Fibroblast of skin of right quadriceps (primary cell): ENCODE measurements at regions not wholly inside any gene's neighbourhood (a gene's known extent, or its start where the extent isn't known, plus 50 kb on each side); places are given as distances from the start of the nearest gene placed in this dataset.

Experiments
- DNase-seq: peaks from one replicate; pipeline ENCODE4 v3.0.0-alpha.2; 2013

DNA sequence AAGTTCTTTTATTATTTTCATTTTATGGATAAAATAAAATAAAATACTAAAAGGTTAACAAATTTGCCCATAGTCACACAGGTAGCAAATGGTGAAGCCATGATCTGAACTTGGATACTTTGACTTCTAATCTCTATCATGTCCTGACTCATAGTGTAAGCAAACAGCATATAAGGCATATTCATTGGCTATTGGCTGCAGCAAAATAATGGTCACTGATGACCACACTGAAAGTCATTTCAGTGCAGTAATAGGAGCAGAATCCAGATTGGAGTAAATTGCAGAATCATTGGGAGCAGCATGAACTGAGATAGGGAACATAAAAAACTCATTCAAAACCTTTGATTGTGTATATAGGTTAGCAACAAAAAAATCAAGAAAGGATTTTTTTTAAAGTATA is 262.9 kb downstream of the PLA2G4A start:
- no peak for DNase-seq

DNA sequence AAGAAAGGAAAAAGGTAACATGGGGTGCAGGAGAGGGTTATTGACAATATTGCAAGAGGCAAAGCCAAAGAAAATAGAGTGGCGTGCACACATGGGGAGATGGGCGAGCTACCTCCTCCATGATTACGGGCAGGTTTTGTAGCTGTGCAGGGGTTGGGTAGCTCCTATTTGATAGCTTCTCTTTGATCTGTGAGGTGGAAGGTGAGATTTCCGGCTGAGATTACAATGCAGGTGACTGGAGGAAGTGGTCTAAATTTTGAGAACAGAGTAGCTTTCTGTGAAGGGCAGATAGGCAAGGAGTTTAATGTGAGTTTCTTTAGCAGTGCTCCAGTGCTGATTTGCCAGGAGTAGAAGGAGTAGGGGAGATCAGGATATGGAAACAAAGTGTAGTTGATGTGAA is 263.4 kb downstream of the PLA2G4A start:
- no peak for DNase-seq

DNA sequence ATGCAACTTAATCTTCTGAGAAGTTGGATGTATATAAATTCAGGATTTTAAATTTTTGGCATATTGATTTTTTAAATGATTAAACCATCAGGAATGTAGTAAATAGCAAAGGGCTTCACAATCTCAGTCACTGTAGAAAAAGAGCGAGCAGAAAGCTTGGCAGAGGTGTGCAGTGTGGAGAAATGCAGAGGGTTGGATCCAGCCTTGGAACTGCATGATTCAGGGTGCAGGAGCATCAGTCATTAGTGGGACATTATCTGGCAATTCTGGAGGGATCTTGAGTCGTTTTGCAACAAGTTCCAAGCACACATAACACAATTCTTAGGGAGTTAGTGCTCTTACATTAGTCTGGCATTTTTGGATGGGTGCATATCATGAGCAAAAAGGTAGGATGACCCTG is 267.9 kb downstream of the PLA2G4A start:
- DNase-seq, result no peak

- no peak for DNase-seq
These were observed 281.6 kb downstream of the PLA2G4A start for GRCh38 chr1:187110351-187110750.

GRCh38 chr1:187114792-187115191 is 286.0 kb downstream of the PLA2G4A start:
- DNase-seq, result peak; percentile 1

GRCh38 chr1:187121661-187122060 is 292.9 kb downstream of the PLA2G4A start:
- no peak for DNase-seq

DNA sequence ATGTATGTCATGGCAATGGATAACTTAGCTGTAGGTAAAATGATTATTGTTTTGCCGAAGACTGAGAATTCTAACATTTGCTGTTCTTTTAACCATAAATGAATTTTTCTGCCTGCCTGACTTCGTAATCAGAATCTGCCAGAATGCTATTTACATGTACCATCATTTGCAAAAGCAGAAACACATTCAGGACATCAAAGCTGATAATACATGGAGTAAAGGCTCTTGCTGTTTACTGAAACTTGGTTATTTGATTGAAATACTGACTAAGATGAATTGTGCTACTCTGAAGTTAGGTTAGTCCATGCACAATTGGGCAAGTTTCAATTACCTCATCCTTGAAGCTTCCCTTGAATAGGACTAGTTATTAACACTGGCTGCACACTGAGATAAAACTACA is 293.8 kb downstream of the PLA2G4A start:
- no peak for DNase-seq

GRCh38 chr1:187129132-187129531 is 300.4 kb downstream of the PLA2G4A start:
- no peak for DNase-seq

- DNase-seq, result no peak
These were observed 315.0 kb downstream of the PLA2G4A start for GRCh38 chr1:187143783-187144182.

DNA sequence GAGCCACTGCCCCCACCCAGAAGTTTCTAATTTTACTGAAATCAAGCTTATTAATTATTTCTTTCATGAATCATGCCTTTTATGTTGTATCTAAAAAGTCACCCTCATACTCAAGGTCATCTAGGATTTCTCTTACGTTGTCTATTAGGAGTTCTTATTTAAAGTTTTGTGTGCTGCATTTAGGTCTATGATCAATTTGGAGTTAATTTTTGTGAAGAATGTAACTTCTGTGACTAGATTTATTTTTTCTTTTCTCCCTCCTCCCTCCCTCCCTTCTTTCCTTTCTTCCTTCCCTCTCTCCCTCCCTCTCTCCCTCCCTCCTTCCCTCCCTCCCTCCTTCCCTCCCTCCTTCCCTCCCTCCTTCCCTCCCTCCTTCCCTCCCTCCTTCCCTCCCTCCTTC is 317.6 kb downstream of the PLA2G4A start:
- DNase-seq, result no peak

DNA sequence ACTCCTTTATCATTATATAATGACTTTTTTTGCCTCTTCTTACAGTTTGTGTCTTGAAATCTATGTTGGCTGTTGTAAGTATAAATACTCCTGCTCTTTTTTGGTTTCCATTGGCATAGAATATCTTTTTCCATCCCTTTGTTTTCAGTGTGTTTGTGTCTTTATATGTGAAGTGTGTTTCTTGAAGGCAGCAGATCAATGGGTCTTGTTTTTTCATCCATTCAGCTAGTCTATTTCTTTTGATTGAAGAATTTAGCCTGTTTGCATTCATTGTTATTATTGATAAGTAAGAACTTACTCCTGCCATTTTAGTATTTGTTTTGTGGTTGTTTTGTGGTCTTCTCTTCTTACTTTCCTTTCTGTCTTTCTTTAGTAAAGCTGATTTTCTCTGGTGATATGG is 322.8 kb downstream of the PLA2G4A start:
- DNase-seq, result no peak

GRCh38 chr1:187153047-187153446 is 324.3 kb downstream of the PLA2G4A start:
- DNase-seq, result no peak

DNA sequence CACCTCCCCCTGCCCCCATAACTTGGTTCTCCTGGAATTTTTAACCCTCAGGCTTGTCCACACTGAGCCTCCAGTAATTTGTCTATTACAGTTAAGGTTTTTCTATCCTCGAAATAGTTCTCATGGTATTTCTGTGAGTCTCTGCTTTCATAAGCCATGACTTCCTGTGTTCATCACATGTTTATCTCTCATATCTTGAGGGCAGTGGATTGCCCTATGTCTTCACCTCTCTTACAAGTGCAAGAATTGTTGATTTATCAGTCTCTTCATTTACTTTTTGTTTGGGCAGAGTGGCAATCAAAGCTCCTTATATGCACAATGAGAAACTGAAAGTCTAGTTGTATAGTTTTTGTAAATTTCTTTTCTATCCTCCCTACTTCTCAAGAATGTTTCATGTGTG is 328.4 kb downstream of the PLA2G4A start:
- no peak for DNase-seq

DNA sequence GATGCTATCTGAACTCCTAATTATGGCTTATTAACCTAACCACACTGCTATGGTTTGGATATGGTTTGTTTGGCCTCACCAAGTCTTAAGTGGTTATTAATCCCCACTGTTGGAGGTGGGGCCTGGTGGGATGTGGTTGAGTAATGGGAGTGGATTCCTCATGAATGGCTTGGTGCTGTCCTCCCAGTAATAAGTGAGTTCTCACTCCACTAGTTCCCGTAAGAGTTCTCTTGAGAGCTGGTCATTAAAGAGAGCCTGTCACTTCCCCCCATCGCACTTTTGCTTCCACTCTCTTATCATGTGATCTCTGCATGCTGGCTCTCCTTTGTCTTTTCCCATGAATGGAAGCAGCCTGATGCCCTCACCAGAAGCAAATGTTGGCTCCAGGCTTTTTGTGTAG is 328.8 kb downstream of the PLA2G4A start:
- DNase-seq, result peak; percentile 4

- DNase-seq, result no peak
These were observed 338.8 kb downstream of the PLA2G4A start for GRCh38 chr1:187167555-187167954.

- DNase-seq, result no peak
These were observed 339.5 kb downstream of the PLA2G4A start for GRCh38 chr1:187168297-187168696.

DNA sequence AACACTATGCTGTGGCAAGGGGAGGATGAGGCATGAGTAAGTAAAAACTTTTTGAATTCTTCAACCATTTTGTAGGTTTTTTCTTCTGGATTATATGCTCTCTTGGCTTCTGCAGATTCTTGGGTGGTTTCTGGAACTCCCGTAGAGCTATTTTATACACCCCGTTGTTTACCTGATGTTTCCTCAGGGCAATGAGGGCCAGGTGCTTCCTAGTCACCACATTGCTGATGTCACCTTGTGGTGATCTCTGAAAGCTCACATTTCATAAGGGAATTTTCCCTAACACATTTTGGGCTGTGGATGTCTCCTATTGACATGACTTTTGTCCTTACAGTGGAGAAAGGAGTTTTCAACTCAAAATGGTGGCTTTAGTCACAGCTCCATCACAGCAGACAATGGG is 356.6 kb downstream of the PLA2G4A start:
- DNase-seq, result no peak

- no peak for DNase-seq
These were observed 368.9 kb downstream of the PLA2G4A start for GRCh38 chr1:187197685-187198084.

DNA sequence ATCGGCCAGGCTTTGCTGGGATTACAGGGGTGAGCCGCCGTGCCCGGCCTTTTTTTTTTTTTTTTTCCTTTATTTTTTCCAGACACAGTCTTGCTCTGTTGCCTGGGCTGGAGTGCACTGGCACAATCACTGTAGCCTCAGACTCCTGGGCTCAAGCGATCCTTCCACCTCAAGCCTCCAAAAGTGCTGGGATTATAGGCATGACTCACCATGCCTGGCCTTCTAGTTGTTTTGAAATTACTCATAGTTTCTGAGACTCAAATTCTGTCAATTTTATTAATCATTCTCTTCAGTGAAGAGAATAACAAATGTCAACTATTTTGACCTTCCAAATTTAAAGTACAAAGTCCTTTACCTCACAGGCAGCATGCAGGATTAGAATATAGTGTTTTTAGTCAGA is 374.5 kb downstream of the PLA2G4A start:
- DNase-seq, result peak; percentile 68

GRCh38 chr1:187212377-187212776 is 383.6 kb downstream of the PLA2G4A start:
- DNase-seq, result no peak

- DNase-seq, result peak; percentile 40
These were observed 397.6 kb downstream of the PLA2G4A start for GRCh38 chr1:187226396-187226795.

DNA sequence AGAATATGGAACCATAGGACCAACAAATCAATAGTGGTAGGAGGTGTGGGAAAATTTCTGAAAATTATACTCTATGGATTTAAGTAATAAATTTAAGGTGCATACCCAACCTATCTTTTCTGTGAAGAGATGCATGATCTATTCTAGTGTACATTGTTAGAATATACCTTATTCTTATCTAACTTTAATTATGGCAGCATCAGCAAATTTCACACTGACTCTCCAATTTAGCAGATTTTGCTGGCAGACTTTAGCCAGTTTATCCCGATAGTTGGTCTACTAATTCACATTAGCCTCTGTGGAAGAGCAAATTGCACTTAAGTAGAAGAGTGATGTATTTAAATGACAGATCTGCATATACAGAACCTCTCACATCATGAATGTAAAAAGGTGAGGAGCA is 400.0 kb downstream of the PLA2G4A start:
- DNase-seq, result no peak

- no peak for DNase-seq
These were observed 400.7 kb downstream of the PLA2G4A start for GRCh38 chr1:187229496-187229895.

DNA sequence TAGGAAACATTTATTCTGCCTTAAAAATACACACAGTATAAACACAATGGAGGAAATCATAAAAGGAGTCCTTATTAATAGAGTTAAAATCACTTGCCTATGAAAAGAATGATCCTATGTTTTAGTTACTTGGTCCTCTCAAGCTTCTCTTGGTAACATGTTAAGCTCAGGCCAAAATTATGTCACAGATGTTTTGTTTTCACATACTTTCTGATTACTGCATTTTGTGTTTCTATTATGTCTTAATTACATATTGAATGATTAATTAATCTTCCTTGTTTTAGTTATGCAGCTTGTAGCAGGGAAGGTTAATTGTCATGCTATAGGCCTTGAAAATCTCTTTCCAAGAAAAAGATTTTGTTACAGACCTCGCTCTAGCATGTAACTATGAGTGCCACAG is 406.0 kb downstream of the PLA2G4A start:
- DNase-seq, result no peak

DNA sequence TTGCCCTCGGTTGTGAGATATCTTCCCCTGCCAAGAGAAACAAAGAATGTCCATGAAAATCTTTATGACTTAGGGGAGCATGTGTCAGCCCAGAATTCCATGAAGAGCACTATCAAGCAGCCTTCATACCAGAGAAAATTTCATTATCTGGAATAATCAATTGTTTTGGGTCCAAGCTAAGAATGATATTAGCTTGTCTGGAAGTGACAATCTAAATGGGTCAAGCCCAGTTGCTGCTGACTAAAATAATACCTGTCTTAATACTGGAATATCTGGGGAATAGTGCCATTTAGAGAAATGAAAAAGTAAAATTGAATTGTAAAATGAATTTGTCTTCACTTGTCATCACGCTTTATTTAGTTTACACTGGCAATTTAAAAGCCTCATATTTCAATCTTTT is 407.4 kb downstream of the PLA2G4A start:
- DNase-seq, result no peak

DNA sequence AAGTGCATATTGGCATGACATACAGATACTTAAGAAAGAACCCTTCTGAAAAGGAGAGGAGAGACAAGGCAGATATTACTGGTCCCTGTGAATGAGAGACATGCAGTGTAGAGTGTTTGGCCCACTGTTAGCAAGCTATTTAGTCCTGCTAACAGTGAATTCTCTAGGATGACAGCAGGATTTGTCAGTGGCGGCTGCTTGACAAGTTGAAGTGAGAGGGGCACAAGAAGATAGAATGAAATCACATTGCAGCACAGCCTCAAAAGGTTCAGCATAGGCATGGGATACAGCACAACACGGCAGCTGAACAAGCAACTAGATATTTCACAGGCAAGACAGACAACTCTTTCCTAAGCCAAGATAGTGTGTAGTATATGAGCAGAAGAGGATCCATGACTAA is 407.9 kb downstream of the PLA2G4A start:
- no peak for DNase-seq
